ENCODE measurements at regions not wholly inside any gene's neighbourhood (a gene's known extent, or its start where the extent isn't known, plus 50 kb on each side); places are given as distances from the start of the nearest gene placed in this dataset.

DNA sequence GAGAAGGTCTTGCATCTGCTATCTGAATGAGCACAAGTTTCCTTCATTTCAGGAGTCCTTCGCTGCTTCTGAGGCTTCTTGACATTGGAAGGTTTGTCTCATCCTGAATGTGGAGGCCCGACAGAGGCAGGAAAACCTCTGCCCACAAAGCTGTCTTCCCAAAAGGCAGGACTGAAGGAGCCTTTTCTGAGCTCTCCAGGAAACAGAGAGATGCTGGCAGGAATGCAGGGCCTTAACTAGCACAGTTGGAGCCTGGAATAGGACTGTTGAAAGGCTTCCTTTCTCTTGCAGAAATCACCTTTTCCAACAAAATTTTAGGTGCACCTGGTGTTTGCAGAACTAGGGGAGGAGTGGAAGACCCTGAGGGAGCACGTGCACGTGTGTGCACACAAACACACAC lies 637.4 kb upstream of the MKI67 start:
- no peaks in the 10 kb centered on the region for H3K4me1 ChIP-seq (ENCODE audit: insufficient read depth, low read length)
- in situ Hi-C loops (cut with HindIII; ENCODE audit: extremely low pct_ligation_motif_present, low pct_unique_long_range_greater_than_20kb) (no loop called here), intact Hi-C loops (cut with micrococcal nuclease; ENCODE audit: unreplicated experiment) (no loop called here)
- no peaks in the 10 kb centered on the region; a peak in 1 of 5 replicates for H3K27me3 ChIP-seq (ENCODE audit: control insufficient read depth in 1 of 2, insufficient read depth in 2 of 2, low read length in 2 of 2)
- H3K4me2 ChIP-seq (ENCODE audit: low read depth, low read length): no peak overlapping the region
- H3K9ac ChIP-seq (ENCODE audit: insufficient read depth, low read depth, low read length): no peak overlapping the region
- no peaks in the 10 kb centered on the region for H4K20me1 ChIP-seq (ENCODE audit: insufficient read depth, low read length)
- WGBS (ENCODE audit: low lambda C conversion rate): 0% methylated on average over 4 of the region's 4 CpGs
- POLR2A ChIA-PET: no interaction called here
- DNase-seq (ENCODE audit: low spot score): no peak
- no peaks in the 10 kb centered on the region for H3K79me2 ChIP-seq (ENCODE audit: insufficient read depth, low read length)
- H3K9me3 ChIP-seq (ENCODE audit: low read length): no peaks in the 10 kb centered on the region
- no peak for ATAC-seq
- H3K27ac ChIP-seq (ENCODE audit: extremely low read length, insufficient read depth, low read length): no peak overlapping the region
- BruUV-seq (replicated peaks): no TSS peak
- no peak overlapping the region for H3K4me3 ChIP-seq (replicated peaks in 1 of 3; ENCODE audit: insufficient read depth in 1 of 3, low read depth in 2 of 3, low read length in 3 of 3)
- no peak for FAIRE-seq
- CTCF ChIA-PET (ENCODE audit: low intra/inter-chr PET ratio, low total read pairs): no interaction called here
- H3K36me3 ChIP-seq (replicated peaks in 1 of 2; ENCODE audit: control insufficient read depth in 1 of 2, insufficient read depth in 2 of 2, low read length in 2 of 2): no peaks in the 10 kb centered on the region
- H2AFZ ChIP-seq (ENCODE audit: low read length): no peak overlapping the region
- TF ChIP-seq SRSF9 (IDR thresholded peaks at IDR 0.05; ENCODE audit: borderline replicate concordance, insufficient read depth, low read depth, low read length, poor library complexity, severe bottlenecking) (no peak), ZBTB20 (CRISPR knock-in tag; IDR thresholded peaks at IDR 0.05; ENCODE audit: borderline replicate concordance, low read depth) (no peak), ZNF256 (CRISPR knock-in tag; conservative IDR thresholded peaks at IDR 0.05) (no peak), ZNF501 (CRISPR knock-in tag; IDR thresholded peaks at IDR 0.05) (no peak), DNMT1 (CRISPR knock-in tag; IDR thresholded peaks at IDR 0.05) (no peak), RFXAP (CRISPR knock-in tag; IDR thresholded peaks at IDR 0.05; ENCODE audit: borderline replicate concordance) (no peak), CREB1 (IDR thresholded peaks at IDR 0.05) (no peak), CREB1 (CRISPR knock-in tag; IDR thresholded peaks at IDR 0.05) (no peak), IKZF1 (IDR thresholded peaks at IDR 0.05) (no peak), ZNF7 (CRISPR knock-in tag; IDR thresholded peaks at IDR 0.05) (no peak), FOXP1 (IDR thresholded peaks at IDR 0.05) (no peak), FOXP1 (CRISPR knock-in tag; IDR thresholded peaks at IDR 0.05) (no peak), KLF9 (CRISPR knock-in tag; IDR thresholded peaks at IDR 0.05; ENCODE audit: low read depth) (no peak), ZFY (CRISPR knock-in tag; IDR thresholded peaks at IDR 0.05) (no peak), KLF12 (CRISPR knock-in tag; IDR thresholded peaks at IDR 0.05; ENCODE audit: borderline replicate concordance) (no peak), CHCHD3 (CRISPR knock-in tag; IDR thresholded peaks at IDR 0.05) (no peak), NCOA1 (CRISPR knock-in tag; IDR thresholded peaks at IDR 0.05) (no peak), SPEN (CRISPR knock-in tag; IDR thresholded peaks at IDR 0.05; ENCODE audit: low read depth) (no peak)
- TF ChIP-seq, protein P1, sequence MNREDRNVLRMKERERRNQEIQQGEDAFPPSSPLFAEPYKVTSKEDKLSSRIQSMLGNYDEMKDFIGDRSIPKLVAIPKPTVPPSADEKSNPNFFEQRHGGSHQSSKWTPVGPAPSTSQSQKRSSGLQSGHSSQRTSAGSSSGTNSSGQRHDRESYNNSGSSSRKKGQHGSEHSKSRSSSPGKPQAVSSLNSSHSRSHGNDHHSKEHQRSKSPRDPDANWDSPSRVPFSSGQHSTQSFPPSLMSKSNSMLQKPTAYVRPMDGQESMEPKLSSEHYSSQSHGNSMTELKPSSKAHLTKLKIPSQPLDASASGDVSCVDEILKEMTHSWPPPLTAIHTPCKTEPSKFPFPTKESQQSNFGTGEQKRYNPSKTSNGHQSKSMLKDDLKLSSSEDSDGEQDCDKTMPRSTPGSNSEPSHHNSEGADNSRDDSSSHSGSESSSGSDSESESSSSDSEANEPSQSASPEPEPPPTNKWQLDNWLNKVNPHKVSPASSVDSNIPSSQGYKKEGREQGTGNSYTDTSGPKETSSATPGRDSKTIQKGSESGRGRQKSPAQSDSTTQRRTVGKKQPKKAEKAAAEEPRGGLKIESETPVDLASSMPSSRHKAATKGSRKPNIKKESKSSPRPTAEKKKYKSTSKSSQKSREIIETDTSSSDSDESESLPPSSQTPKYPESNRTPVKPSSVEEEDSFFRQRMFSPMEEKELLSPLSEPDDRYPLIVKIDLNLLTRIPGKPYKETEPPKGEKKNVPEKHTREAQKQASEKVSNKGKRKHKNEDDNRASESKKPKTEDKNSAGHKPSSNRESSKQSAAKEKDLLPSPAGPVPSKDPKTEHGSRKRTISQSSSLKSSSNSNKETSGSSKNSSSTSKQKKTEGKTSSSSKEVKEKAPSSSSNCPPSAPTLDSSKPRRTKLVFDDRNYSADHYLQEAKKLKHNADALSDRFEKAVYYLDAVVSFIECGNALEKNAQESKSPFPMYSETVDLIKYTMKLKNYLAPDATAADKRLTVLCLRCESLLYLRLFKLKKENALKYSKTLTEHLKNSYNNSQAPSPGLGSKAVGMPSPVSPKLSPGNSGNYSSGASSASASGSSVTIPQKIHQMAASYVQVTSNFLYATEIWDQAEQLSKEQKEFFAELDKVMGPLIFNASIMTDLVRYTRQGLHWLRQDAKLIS (CRISPR knock-in tag; IDR thresholded peaks at IDR 0.05): no peak

Data from HepG2 (cell line).